BJ (cell line): ENCODE measurements at regions not wholly inside any gene's neighbourhood (a gene's known extent, or its start where the extent isn't known, plus 50 kb on each side); places are given as distances from the start of the nearest gene placed in this dataset.

Source experiments
- CTCF ChIA-PET: fragments of 350-600 bp; formaldehyde crosslinking; extraction: SDS; loops from one replicate; lab custom pipeline; 2021; ENCODE audit warnings: antibody characterized with exemption, inconsistent platforms; lab: Yijun Ruan, JAX
- POLR2A ChIA-PET: fragments of 300-600 bp; sonication (Branson Sonifier 250); formaldehyde crosslinking; extraction: SDS; loops from one replicate; lab custom pipeline; 2021; ENCODE audit warnings: antibody characterized with exemption; lab: Charles Lee
- DNase-seq: peaks from one replicate; pipeline ENCODE4 v3.0.0-alpha.2; 2011; ENCODE audit warnings: low read depth
- H3K27me3 ChIP-seq: 2 replicates; pipeline ENCODE4 v1.6.0; 2011; ENCODE audit warnings: low read length; ENCODE audit not compliant: control insufficient read depth, insufficient read depth
- H3K36me3 ChIP-seq: 2 replicates; pipeline ENCODE4 v1.5.1; 2011; ENCODE audit warnings: low read length; ENCODE audit not compliant: control insufficient read depth, insufficient read depth
- H3K4me3 ChIP-seq: 2 replicates; pipeline ENCODE4 v1.5.1; 2011; ENCODE audit warnings: low read depth, mild to moderate bottlenecking, control low read depth, low read length
- TF ChIP-seq, protein P1 (sequence below): IDR thresholded peaks from 2 replicates; pipeline ENCODE4 v1.5.1; 2011; ENCODE audit warnings: low read depth, mild to moderate bottlenecking, control low read depth, inconsistent platforms, low read length, moderate library complexity; ENCODE audit not compliant: insufficient read depth

DNA sequence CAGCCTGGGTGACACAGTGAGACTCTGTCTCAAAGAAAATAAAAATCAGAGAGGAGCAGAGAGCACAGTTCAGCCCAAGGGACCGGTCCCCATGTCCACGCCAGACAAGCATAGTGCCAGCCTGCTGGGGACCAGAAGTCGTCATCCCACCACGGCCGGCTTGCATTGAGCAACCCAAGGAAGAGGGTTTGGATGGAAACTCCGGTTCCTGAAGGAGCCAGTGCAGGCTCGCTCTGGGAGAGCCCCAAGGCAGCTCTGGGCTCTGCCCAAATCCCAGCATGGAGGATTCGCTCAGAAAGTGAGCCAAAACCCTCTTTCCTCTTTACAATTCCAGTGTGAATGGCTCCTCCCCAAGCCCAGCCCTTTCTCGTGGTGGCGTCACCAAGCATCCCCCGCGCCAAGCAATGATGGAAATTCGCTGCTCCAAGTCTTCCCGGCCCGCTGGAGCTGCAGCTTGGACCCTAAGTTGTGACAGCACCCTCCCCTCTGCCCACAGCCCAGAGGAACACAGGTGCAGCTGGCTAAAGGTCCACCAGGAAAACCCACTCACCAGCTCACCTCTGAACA lies 64.1 kb upstream of the SLC25A33 start:
- ChIA-PET CTCF (interaction anchor here (1.0 to 3.9 kb wide), 6 partner anchors 18 to 208 kb away, joined by 3 to 20 read pairs (median 4); no protein-coding TSS in a partner anchor), POLR2A (no interaction called here)
- DNase-seq, result no peak
- Histone ChIP-seq H3K4me3 (no peak overlapping the region), H3K36me3 (no peaks in the 10 kb centered on the region), H3K27me3 (no peaks in the 10 kb centered on the region)
- TF ChIP-seq, protein P1, sequence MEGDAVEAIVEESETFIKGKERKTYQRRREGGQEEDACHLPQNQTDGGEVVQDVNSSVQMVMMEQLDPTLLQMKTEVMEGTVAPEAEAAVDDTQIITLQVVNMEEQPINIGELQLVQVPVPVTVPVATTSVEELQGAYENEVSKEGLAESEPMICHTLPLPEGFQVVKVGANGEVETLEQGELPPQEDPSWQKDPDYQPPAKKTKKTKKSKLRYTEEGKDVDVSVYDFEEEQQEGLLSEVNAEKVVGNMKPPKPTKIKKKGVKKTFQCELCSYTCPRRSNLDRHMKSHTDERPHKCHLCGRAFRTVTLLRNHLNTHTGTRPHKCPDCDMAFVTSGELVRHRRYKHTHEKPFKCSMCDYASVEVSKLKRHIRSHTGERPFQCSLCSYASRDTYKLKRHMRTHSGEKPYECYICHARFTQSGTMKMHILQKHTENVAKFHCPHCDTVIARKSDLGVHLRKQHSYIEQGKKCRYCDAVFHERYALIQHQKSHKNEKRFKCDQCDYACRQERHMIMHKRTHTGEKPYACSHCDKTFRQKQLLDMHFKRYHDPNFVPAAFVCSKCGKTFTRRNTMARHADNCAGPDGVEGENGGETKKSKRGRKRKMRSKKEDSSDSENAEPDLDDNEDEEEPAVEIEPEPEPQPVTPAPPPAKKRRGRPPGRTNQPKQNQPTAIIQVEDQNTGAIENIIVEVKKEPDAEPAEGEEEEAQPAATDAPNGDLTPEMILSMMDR, result no peak

DNA sequence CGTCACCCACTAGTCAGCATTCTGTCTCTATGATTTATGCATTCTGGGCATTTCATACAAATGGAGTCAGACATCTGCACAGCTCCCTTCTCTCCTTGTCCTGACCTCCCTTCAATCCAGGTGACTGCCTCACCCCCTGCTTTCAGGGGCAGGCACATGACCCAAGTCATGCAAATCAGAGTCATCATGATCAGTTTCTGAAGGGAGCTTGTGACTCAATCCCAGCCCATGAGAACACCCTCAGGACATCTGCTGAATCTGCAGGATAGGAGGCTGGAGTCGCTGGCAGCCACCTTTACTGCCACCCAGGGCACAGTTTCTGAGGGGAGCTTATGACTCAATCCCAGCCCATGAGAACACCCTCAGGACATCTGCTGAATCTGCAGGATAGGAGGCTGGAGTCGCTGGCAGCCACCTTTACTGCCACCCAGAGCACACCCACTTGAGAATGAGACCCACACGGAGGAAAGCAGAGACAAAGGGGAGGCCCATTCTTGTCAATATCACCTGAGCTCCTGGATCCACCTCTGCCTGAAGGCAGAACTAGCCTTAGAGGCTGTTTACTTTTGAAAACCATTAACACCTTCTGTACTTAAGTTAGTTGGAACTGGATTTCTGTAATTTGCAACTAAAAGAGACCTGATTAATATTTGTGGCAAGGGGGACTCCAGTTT lies 62.3 kb upstream of the SLC25A33 start:
- ChIA-PET CTCF (interaction anchor here (0.7 to 1.6 kb wide), 2 partner anchors 14 to 325 kb away, joined by 3 to 10 read pairs; no protein-coding TSS in a partner anchor), POLR2A (no interaction called here)
- DNase-seq, result peak; percentile 1

GRCh38 chr1:9477535-9477934 lies 61.7 kb upstream of the SLC25A33 start:
- no peak for DNase-seq
- TF ChIP-seq, protein P1, result no peak
- ChIA-PET POLR2A (no interaction called here), CTCF (interaction anchor here (1.6 kb wide), 1 partner anchor 13 kb away, joined by 10 read pairs; no protein-coding TSS in a partner anchor)
- H3K36me3 ChIP-seq, result no peaks in the 10 kb centered on the region
- H3K4me3 ChIP-seq, result no peak overlapping the region
- peaks cover 2% of the 10 kb centered on the region for H3K27me3 ChIP-seq

More for the DNA sequence above, 62.3 kb upstream of the SLC25A33 start:
- TF ChIP-seq, protein P1, result no peak
- H3K36me3 ChIP-seq, result no peaks in the 10 kb centered on the region
- H3K4me3 ChIP-seq, result no peak overlapping the region
- H3K27me3 ChIP-seq, result no peaks in the 10 kb centered on the region; the same call in 1 of the 2 replicates

DNA sequence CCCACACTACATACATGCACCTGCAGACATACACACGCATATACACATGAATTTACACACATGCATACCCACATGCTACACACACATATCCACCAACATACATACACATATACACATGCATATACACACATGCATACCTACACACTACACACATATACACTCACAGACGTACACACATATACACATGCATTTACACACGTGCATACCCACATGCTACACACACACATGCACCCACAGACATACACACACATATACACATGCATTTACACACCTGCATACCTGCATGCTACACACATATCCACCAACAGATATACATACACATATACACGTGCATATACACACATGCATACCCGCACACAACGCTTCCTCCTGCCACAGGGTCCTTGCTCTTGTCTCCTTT lies 61.2 kb upstream of the SLC25A33 start:
- no peak overlapping the region for H3K4me3 ChIP-seq
- TF ChIP-seq, protein P1, result no peak
- POLR2A ChIA-PET, result no interaction called here
- no peak for DNase-seq
- peaks cover 7% of the 10 kb centered on the region for H3K27me3 ChIP-seq
- CTCF ChIA-PET, result no interaction called here
- no peaks in the 10 kb centered on the region for H3K36me3 ChIP-seq

GRCh38 chr1:9481048-9481447 lies 58.2 kb upstream of the SLC25A33 start:
- Histone ChIP-seq H3K4me3 (no peak overlapping the region), H3K27me3 (peaks cover 11% of the 10 kb centered on the region), H3K36me3 (no peaks in the 10 kb centered on the region)
- ChIA-PET POLR2A (no interaction called here), CTCF (interaction anchor here (1.5 kb wide), 1 partner anchor 10 kb away, joined by 6 read pairs; no protein-coding TSS in a partner anchor)
- DNase-seq, result no peak
- TF ChIP-seq, protein P1, result no peak
